ENCODE measurements at regions not wholly inside any gene's neighbourhood (a gene's known extent, or its start where the extent isn't known, plus 50 kb on each side); places are given as distances from the start of the nearest gene placed in this dataset.
A peak's percentile ranks its signal among the peaks of the same experiment; 100 is the strongest.
"Not testable (repeated sequence)": the region's sequence is repeated elsewhere in the genome, so short reads cannot be mapped to it uniquely, and the experiment has no call there.

- no peak overlapping the region for H3K27ac ChIP-seq
- TF ChIP-seq ZFX (IDR thresholded peaks at IDR 0.05; ENCODE audit: borderline replicate concordance) = no peak
- TF ChIP-seq, protein P1, sequence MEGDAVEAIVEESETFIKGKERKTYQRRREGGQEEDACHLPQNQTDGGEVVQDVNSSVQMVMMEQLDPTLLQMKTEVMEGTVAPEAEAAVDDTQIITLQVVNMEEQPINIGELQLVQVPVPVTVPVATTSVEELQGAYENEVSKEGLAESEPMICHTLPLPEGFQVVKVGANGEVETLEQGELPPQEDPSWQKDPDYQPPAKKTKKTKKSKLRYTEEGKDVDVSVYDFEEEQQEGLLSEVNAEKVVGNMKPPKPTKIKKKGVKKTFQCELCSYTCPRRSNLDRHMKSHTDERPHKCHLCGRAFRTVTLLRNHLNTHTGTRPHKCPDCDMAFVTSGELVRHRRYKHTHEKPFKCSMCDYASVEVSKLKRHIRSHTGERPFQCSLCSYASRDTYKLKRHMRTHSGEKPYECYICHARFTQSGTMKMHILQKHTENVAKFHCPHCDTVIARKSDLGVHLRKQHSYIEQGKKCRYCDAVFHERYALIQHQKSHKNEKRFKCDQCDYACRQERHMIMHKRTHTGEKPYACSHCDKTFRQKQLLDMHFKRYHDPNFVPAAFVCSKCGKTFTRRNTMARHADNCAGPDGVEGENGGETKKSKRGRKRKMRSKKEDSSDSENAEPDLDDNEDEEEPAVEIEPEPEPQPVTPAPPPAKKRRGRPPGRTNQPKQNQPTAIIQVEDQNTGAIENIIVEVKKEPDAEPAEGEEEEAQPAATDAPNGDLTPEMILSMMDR (IDR thresholded peaks at IDR 0.05) = no peak
These were observed 257.0 kb upstream of the USP15 start for GRCh38 chr12:62003226-62003625.

- H3K27ac ChIP-seq = no peak overlapping the region
- TF ChIP-seq ZFX (IDR thresholded peaks at IDR 0.05; ENCODE audit: borderline replicate concordance) = no peak
- TF ChIP-seq, protein P1 (IDR thresholded peaks at IDR 0.05) = no peak
These were observed 256.5 kb upstream of the USP15 start for GRCh38 chr12:62003701-62004100.

GRCh38 chr12:62005615-62006014 is 254.6 kb upstream of the USP15 start:
- H3K27ac ChIP-seq = no peak overlapping the region
- no peak for TF ChIP-seq ZFX (IDR thresholded peaks at IDR 0.05; ENCODE audit: borderline replicate concordance)
- TF ChIP-seq, protein P1 (IDR thresholded peaks at IDR 0.05) = no peak

- no peak overlapping the region for H3K27ac ChIP-seq
- TF ChIP-seq ZFX (IDR thresholded peaks at IDR 0.05; ENCODE audit: borderline replicate concordance) = no peak
- TF ChIP-seq, protein P1 (IDR thresholded peaks at IDR 0.05) = peak; percentile 99
These were observed 254.0 kb upstream of the USP15 start for GRCh38 chr12:62006076-62006732.

- TF ChIP-seq, protein P1 (IDR thresholded peaks at IDR 0.05) = no peak
- TF ChIP-seq ZFX (IDR thresholded peaks at IDR 0.05; ENCODE audit: borderline replicate concordance) = no peak
- no peak overlapping the region for H3K27ac ChIP-seq
These were observed 251.5 kb upstream of the USP15 start for GRCh38 chr12:62008703-62009102.

GRCh38 chr12:62009445-62009844 is 250.8 kb upstream of the USP15 start:
- no peak overlapping the region for H3K27ac ChIP-seq
- no peak for TF ChIP-seq ZFX (IDR thresholded peaks at IDR 0.05; ENCODE audit: borderline replicate concordance)
- TF ChIP-seq, protein P1 (IDR thresholded peaks at IDR 0.05) = no peak

DNA sequence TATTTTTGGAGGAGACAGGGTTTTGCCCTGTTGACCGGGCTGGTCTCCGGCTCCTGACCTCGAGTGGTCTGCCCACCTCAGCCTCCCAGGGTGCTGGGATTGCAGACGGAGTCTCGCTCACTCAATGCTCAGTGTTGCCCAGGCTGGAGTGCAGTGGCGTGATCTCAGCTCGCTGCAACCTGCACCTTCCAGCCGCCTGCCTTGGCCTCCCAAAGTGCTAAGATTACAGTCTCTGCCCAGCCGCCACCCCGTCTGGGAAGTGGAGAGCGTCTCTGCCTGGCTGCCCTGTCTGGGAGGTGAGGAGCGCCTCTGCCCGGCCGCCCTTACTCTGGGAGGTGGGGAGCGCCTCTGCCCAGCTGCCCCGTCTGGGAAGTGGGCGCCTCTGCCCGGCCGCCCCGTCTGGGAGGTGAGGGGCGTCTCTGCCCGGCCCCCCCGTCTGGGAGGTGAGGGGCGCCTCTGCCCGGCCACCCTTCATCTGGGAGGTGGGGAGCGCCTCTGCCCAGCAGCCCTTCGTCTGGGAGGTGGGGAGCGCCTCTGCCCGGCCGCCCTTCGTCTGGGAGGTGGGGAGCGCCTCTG is 249.8 kb upstream of the USP15 start:
- not testable (repeated sequence) for H3K27ac ChIP-seq

DNA sequence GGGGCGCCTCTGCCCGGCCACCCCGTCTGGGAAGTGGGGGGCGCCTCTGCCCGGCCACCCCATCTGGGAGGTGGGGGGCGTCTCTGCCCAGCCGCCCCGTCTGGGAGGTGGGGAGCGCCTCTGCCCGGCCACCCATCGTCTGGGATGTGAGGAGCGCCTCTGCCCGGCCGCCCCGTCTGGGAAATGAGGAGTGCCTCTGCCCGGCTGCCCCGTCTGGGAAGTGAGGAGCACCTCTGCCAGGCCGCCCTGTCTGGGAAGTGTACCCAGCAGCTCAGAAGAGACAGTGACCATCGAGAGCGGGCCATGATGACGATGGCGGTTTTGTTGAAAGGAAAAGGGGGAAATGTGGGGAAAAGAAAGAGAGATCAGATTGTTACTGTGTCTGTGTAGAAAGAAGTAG is 249.2 kb upstream of the USP15 start:
- H3K27ac ChIP-seq = not testable (repeated sequence)

Measured in 22Rv1 (cell line).